ENCODE measurements at regions not wholly inside any gene's neighbourhood (a gene's known extent, or its start where the extent isn't known, plus 50 kb on each side); places are given as distances from the start of the nearest gene placed in this dataset.

DNA sequence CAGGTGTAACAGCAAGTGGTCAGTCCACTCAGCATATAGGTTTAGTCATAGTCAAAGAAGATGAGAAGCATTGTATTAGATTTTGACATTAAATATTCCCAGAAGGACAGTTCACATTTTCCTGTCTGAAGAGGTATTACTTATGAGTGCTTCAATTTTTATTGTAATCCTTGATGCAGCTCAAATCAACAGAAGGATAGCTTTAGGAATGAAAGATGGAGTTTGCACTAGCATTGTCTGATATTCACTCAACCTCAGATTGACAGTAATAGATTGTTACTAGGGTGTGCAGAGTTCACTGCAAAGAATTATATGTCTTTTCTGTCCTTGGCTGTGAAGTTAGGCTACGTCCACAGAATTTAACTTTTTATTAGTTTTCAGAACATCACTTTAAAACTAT, 764.3 kb upstream of the AADAT start:
- ChIA-PET CTCF (no interaction called here), POLR2A (no interaction called here)
- H3K36me3 ChIP-seq (ENCODE audit: control insufficient read depth in 2 of 3, insufficient read depth in 3 of 3, low read length in 3 of 3): no peaks in the 10 kb centered on the region
- intact Hi-C loops (cut with micrococcal nuclease): no loop called here
- H3K27ac ChIP-seq (ENCODE audit: low read depth, low read length): no peak overlapping the region
- no peaks in the 10 kb centered on the region for H3K4me1 ChIP-seq (ENCODE audit: control insufficient read depth in 2 of 2, insufficient read depth in 2 of 2, low read length in 2 of 2)
- Mint-ChIP-seq H3K27ac (no peak overlapping the region), H3K4me1 (peaks cover 0 to 3% (median 0%) of the 10 kb centered on the region in 7 donors), H3K4me3 (no peak overlapping the region), H3K36me3 (no peaks in the 10 kb centered on the region), H3K27me3 (no peaks in the 10 kb centered on the region), H3K9me3 (peaks cover 0 to 28% (median 7%) of the 10 kb centered on the region in 11 donors)
- no peaks in the 10 kb centered on the region for H3K27me3 ChIP-seq (ENCODE audit: control insufficient read depth in 2 of 2, insufficient read depth in 2 of 2, low read length in 2 of 2)
- no peak for ATAC-seq
- no peak for DNase-seq
- H3K9me3 ChIP-seq (ENCODE audit: control insufficient read depth in 2 of 3, low read length in 3 of 3): no peaks in the 10 kb centered on the region
- H3K4me3 ChIP-seq (ENCODE audit: low read length): no peak overlapping the region

GRCh38 chr4:170853422-170854021, 763.8 kb upstream of the AADAT start:
- H3K4me1 Mint-ChIP-seq: peaks cover 0 to 3% (median 0%) of the 10 kb centered on the region in 7 donors
- Histone ChIP-seq H3K27ac (ENCODE audit: low read depth, low read length) (no peak overlapping the region), H3K36me3 (ENCODE audit: control insufficient read depth in 2 of 3, insufficient read depth in 3 of 3, low read length in 3 of 3) (no peaks in the 10 kb centered on the region), H3K4me1 (ENCODE audit: control insufficient read depth in 2 of 2, insufficient read depth in 2 of 2, low read length in 2 of 2) (no peaks in the 10 kb centered on the region), H3K4me3 (ENCODE audit: low read length) (no peak overlapping the region), H3K9me3 (ENCODE audit: control insufficient read depth in 2 of 3, low read length in 3 of 3) (peaks cover 0 to under 1% (median 0%) of the 10 kb centered on the region in 3 experiments), H3K27me3 (ENCODE audit: control insufficient read depth in 2 of 2, insufficient read depth in 2 of 2, low read length in 2 of 2) (no peaks in the 10 kb centered on the region)
- no peaks in the 10 kb centered on the region for H3K36me3 Mint-ChIP-seq
- H3K9me3 Mint-ChIP-seq: peaks cover 0 to 32% (median 7%) of the 10 kb centered on the region in 11 donors
- H3K27me3 Mint-ChIP-seq: no peaks in the 10 kb centered on the region
- DNase-seq (peak in 1 of 9 donors; percentile 24), ATAC-seq (no peak)
- CTCF ChIA-PET: interaction anchor here (0.7 kb wide), 1 partner anchor 27 kb away, joined by 3 read pairs; no protein-coding TSS in a partner anchor
- POLR2A ChIA-PET: no interaction called here
- H3K27ac Mint-ChIP-seq: no peak overlapping the region
- no peak overlapping the region for H3K4me3 Mint-ChIP-seq
- intact Hi-C loops (cut with micrococcal nuclease): no loop called here

- no peak for DNase-seq
- H3K4me3 Mint-ChIP-seq: no peak overlapping the region
- peaks cover 0 to 3% (median 0%) of the 10 kb centered on the region in 7 donors for H3K4me1 Mint-ChIP-seq
These were observed 760.2 kb upstream of the AADAT start for GRCh38 chr4:170849969-170850368.

GRCh38 chr4:170827562-170828274, 738.0 kb upstream of the AADAT start:
- intact Hi-C loops (cut with micrococcal nuclease): no loop called here
- ChIA-PET POLR2A (no interaction called here), CTCF (no interaction called here)
- Mint-ChIP-seq H3K4me1 (no peaks in the 10 kb centered on the region), H3K9me3 (peaks cover 0 to 17% (median 0%) of the 10 kb centered on the region in 11 donors), H3K4me3 (no peak overlapping the region), H3K36me3 (no peaks in the 10 kb centered on the region), H3K27me3 (no peaks in the 10 kb centered on the region), H3K27ac (no peak overlapping the region)
- Histone ChIP-seq H3K27me3 (ENCODE audit: control insufficient read depth in 2 of 2, insufficient read depth in 2 of 2, low read length in 2 of 2) (no peaks in the 10 kb centered on the region), H3K27ac (ENCODE audit: low read depth, low read length) (no peak overlapping the region), H3K9me3 (ENCODE audit: control insufficient read depth in 2 of 3, low read length in 3 of 3) (no peaks in the 10 kb centered on the region), H3K4me3 (ENCODE audit: low read length) (no peak overlapping the region), H3K36me3 (ENCODE audit: control insufficient read depth in 2 of 3, insufficient read depth in 3 of 3, low read length in 3 of 3) (no peaks in the 10 kb centered on the region), H3K4me1 (ENCODE audit: control insufficient read depth in 2 of 2, insufficient read depth in 2 of 2, low read length in 2 of 2) (no peaks in the 10 kb centered on the region)
- DNase-seq: no peak
- no peak for ATAC-seq

More at GRCh38 chr4:170849969-170850368, 760.2 kb upstream of the AADAT start:
- no peaks in the 10 kb centered on the region for H3K27me3 Mint-ChIP-seq
- Histone ChIP-seq H3K27ac (ENCODE audit: low read depth, low read length) (no peak overlapping the region), H3K4me3 (ENCODE audit: low read length) (no peak overlapping the region), H3K36me3 (ENCODE audit: control insufficient read depth in 2 of 3, insufficient read depth in 3 of 3, low read length in 3 of 3) (no peaks in the 10 kb centered on the region), H3K9me3 (ENCODE audit: control insufficient read depth in 2 of 3, low read length in 3 of 3) (peaks cover 0 to 6% (median 0%) of the 10 kb centered on the region in 3 experiments), H3K4me1 (ENCODE audit: control insufficient read depth in 2 of 2, insufficient read depth in 2 of 2, low read length in 2 of 2) (no peaks in the 10 kb centered on the region), H3K27me3 (ENCODE audit: control insufficient read depth in 2 of 2, insufficient read depth in 2 of 2, low read length in 2 of 2) (no peaks in the 10 kb centered on the region)
- H3K36me3 Mint-ChIP-seq: no peaks in the 10 kb centered on the region
- ATAC-seq: no peak
- ChIA-PET CTCF (no interaction called here), POLR2A (no interaction called here)
- peaks cover 0 to 29% (median 3%) of the 10 kb centered on the region in 11 donors for H3K9me3 Mint-ChIP-seq
- intact Hi-C loops (cut with micrococcal nuclease): no loop called here
- H3K27ac Mint-ChIP-seq: peak overlapping the region in 1 of 9 donors; percentile 52

DNA sequence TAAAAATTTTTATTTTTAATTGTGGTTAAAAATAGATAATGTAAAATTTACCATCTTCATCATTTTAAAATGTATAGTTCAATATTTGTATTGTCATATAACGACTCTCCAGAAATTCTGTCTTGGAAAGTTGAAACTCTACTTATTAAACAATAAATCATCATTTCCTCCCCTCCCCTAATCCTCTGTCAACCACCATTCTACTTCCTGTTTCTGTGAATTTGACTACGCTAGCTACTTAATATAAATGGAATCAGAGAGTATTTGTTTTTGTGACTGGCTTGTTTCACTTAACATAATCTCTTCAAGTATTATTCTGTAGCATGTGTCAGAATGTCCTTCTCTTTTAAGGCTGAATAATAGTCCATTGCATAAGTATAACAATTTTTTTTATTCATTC, 729.0 kb upstream of the AADAT start:
- intact Hi-C loops (cut with micrococcal nuclease): no loop called here
- ATAC-seq (no peak), DNase-seq (no peak)
- no peak overlapping the region for H3K4me3 Mint-ChIP-seq
- H3K4me1 Mint-ChIP-seq: no peaks in the 10 kb centered on the region
- Histone ChIP-seq H3K27me3 (ENCODE audit: control insufficient read depth in 2 of 2, insufficient read depth in 2 of 2, low read length in 2 of 2) (no peaks in the 10 kb centered on the region), H3K36me3 (ENCODE audit: control insufficient read depth in 2 of 3, insufficient read depth in 3 of 3, low read length in 3 of 3) (no peaks in the 10 kb centered on the region), H3K27ac (ENCODE audit: low read depth, low read length) (no peak overlapping the region), H3K4me3 (ENCODE audit: low read length) (no peak overlapping the region), H3K4me1 (ENCODE audit: control insufficient read depth in 2 of 2, insufficient read depth in 2 of 2, low read length in 2 of 2) (no peaks in the 10 kb centered on the region), H3K9me3 (ENCODE audit: control insufficient read depth in 2 of 3, low read length in 3 of 3) (no peaks in the 10 kb centered on the region)
- H3K27ac Mint-ChIP-seq: no peak overlapping the region
- no peaks in the 10 kb centered on the region for H3K27me3 Mint-ChIP-seq
- ChIA-PET POLR2A (no interaction called here), CTCF (no interaction called here)
- peaks cover 2 to 23% (median 12%) of the 10 kb centered on the region in 11 donors for H3K9me3 Mint-ChIP-seq
- peaks cover 0 to 3% (median 0%) of the 10 kb centered on the region in 5 donors for H3K36me3 Mint-ChIP-seq

GRCh38 chr4:170805352-170805751, 715.6 kb upstream of the AADAT start:
- Mint-ChIP-seq H3K27me3 (no peaks in the 10 kb centered on the region), H3K27ac (no peak overlapping the region), H3K4me3 (no peak overlapping the region), H3K9me3 (peaks cover 0 to 18% (median 7%) of the 10 kb centered on the region in 11 donors), H3K36me3 (no peaks in the 10 kb centered on the region), H3K4me1 (no peaks in the 10 kb centered on the region)
- no peak for ATAC-seq
- no peaks in the 10 kb centered on the region for H3K9me3 ChIP-seq (ENCODE audit: control insufficient read depth in 2 of 3, low read length in 3 of 3)
- POLR2A ChIA-PET: no interaction called here
- H3K4me1 ChIP-seq (ENCODE audit: control insufficient read depth in 2 of 2, insufficient read depth in 2 of 2, low read length in 2 of 2): no peaks in the 10 kb centered on the region
- H3K27me3 ChIP-seq (ENCODE audit: control insufficient read depth in 2 of 2, insufficient read depth in 2 of 2, low read length in 2 of 2): no peaks in the 10 kb centered on the region
- DNase-seq: no peak
- intact Hi-C loops (cut with micrococcal nuclease): no loop called here
- H3K4me3 ChIP-seq (ENCODE audit: low read length): no peak overlapping the region
- no peaks in the 10 kb centered on the region for H3K36me3 ChIP-seq (ENCODE audit: control insufficient read depth in 2 of 3, insufficient read depth in 3 of 3, low read length in 3 of 3)
- CTCF ChIA-PET: no interaction called here
- no peak overlapping the region for H3K27ac ChIP-seq (ENCODE audit: low read depth, low read length)

DNA sequence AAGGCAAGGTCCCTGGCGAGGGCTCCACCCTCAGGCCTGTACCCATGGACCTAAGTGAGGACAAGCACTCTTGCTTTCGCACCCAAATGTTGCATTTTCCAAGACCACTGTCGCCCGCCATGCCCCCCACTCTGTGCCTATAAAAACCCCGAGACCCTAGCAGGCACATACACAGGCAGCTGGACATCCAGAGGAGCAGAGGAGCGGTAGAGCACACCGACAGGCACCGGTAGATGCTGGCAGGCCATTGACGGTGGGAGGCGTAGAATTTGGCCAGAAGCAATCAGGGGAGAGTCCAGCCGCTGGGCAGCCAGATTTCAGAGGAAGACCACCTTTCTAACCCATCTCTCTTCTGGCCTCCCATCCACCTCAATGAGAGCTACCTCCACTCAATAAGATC, 715.2 kb upstream of the AADAT start:
- Histone ChIP-seq H3K4me1 (ENCODE audit: control insufficient read depth in 2 of 2, insufficient read depth in 2 of 2, low read length in 2 of 2) (no peaks in the 10 kb centered on the region), H3K36me3 (ENCODE audit: control insufficient read depth in 2 of 3, insufficient read depth in 3 of 3, low read length in 3 of 3) (no peaks in the 10 kb centered on the region), H3K27me3 (ENCODE audit: control insufficient read depth in 2 of 2, insufficient read depth in 2 of 2, low read length in 2 of 2) (no peaks in the 10 kb centered on the region), H3K9me3 (ENCODE audit: control insufficient read depth in 2 of 3, low read length in 3 of 3) (no peaks in the 10 kb centered on the region), H3K4me3 (ENCODE audit: low read length) (no peak overlapping the region), H3K27ac (ENCODE audit: low read depth, low read length) (no peak overlapping the region)
- H3K27me3 Mint-ChIP-seq: no peaks in the 10 kb centered on the region
- ChIA-PET CTCF (no interaction called here), POLR2A (no interaction called here)
- no peaks in the 10 kb centered on the region for H3K4me1 Mint-ChIP-seq
- DNase-seq (no peak), ATAC-seq (no peak)
- intact Hi-C loops (cut with micrococcal nuclease): no loop called here
- no peaks in the 10 kb centered on the region for H3K36me3 Mint-ChIP-seq
- H3K4me3 Mint-ChIP-seq: no peak overlapping the region
- H3K27ac Mint-ChIP-seq: no peak overlapping the region
- peaks cover 0 to 18% (median 6%) of the 10 kb centered on the region in 11 donors for H3K9me3 Mint-ChIP-seq
